ENCODE measurements at regions not wholly inside any gene's neighbourhood (a gene's known extent, or its start where the extent isn't known, plus 50 kb on each side); places are given as distances from the start of the nearest gene placed in this dataset.

DNA sequence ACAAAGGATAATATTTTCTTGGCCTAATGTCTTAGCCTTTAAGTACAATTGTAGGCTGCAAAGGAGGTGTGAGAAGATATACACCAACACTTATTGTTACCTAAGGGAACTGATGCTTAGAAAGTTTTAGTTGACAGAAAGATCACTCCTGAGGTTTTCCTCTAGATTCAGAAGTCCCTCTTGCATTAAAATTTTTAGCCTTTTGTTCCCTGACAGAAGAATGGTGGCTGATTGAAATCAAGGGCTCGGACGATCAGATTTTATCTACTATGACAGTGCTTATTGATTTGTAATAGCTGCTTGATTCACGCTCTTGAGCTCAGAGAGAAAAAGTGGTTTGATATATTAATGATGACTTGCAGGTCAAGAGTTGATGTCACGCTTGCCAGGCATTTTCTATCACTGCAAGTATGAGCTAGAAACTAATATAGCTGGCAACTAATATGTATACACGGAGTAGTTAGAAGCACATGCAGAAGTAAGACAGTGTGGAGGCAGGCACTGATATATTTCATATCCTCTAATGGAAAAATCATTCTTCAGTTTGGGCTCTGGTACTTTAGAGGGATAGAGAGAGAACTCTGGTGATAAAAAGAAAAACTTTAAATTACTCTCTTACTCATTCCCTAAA is 246.6 kb upstream of the ID4 start:
- TF ChIP-seq CTCF (IDR thresholded peaks at IDR 0.05): no peak

- TF ChIP-seq CTCF (IDR thresholded peaks at IDR 0.05): no peak
These were observed 239.3 kb upstream of the ID4 start for GRCh38 chr6:19597809-19598320.

GRCh38 chr6:19599796-19600464 is 237.2 kb upstream of the ID4 start:
- no peak for TF ChIP-seq CTCF (IDR thresholded peaks at IDR 0.05)

DNA sequence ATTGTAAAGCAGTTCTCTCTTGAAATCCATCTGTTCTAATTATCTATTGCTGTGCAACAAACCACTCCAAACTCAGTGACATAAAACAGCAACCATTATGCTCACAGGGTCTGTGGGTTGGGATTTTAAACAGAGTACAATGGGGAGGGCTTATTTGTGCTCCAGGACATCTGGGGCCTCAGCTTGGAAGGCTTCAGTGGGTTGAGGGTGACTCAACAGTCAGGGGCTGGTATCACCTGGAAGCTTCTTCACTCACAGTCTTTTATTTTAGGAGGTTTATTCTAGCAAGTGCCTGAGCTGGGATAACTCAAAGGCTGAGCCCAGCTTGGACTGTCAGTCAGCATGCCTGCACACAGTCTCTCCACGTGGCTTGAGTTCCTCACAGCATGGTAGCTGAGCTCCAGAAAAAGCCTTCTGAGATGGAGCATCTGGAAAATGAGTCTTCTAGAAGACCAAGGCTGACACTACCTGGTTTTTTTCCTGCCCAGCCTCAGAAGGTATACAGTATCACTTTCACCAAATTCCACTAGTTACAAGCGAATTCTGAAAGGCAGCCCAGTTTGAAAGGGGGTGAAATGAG is 234.6 kb upstream of the ID4 start:
- no peak for TF ChIP-seq CTCF (IDR thresholded peaks at IDR 0.05)

GRCh38 chr6:19603721-19604120 is 233.4 kb upstream of the ID4 start:
- no peak for TF ChIP-seq CTCF (IDR thresholded peaks at IDR 0.05)

- TF ChIP-seq CTCF (IDR thresholded peaks at IDR 0.05): no peak
These were observed 231.5 kb upstream of the ID4 start for GRCh38 chr6:19605624-19606023.

- no peak for TF ChIP-seq CTCF (IDR thresholded peaks at IDR 0.05)
These were observed 228.6 kb upstream of the ID4 start for GRCh38 chr6:19608546-19608945.
